GM12878 (cell line): ENCODE measurements at regions not wholly inside any gene's neighbourhood (a gene's known extent, or its start where the extent isn't known, plus 50 kb on each side); places are given as distances from the start of the nearest gene placed in this dataset.

Experiments
- BHLHE40 ChIP-seq, 2 experiments: fragments of 450-650 bp in 1 of 2; IDR thresholded peaks; 2 replicates each; pipeline ENCODE4 v1.6.1; 2011 to 2017; ENCODE audit warnings: low read depth in 2 of 2, borderline replicate concordance in 1 of 2, improper control_type of control experiment in 1 of 2, low read length in 1 of 2, mild to moderate bottlenecking in 1 of 2
- CREB1 ChIP-seq: IDR thresholded peaks from 2 replicates; pipeline ENCODE4 v1.6.1; 2012; ENCODE audit warnings: low read depth, mild to moderate bottlenecking, inconsistent platforms
- ESRRA ChIP-seq: IDR thresholded peaks from 2 replicates; pipeline ENCODE4 v1.6.1; 2012; ENCODE audit warnings: mild to moderate bottlenecking, low read length, improper control_type of control experiment
- EZH2 ChIP-seq: IDR thresholded peaks from 2 replicates; pipeline ENCODE4 v1.6.1; 2012; ENCODE audit warnings: low read depth, mild to moderate bottlenecking, control low read depth, inconsistent platforms, low read length, borderline replicate concordance; ENCODE audit not compliant: control insufficient read depth
- JUND ChIP-seq: IDR thresholded peaks from 2 replicates; pipeline ENCODE4 v1.6.1; 2012; ENCODE audit warnings: low read depth, mild to moderate bottlenecking, low read length, improper control_type of control experiment, moderate library complexity
- RFX5 ChIP-seq: IDR thresholded peaks from 2 replicates; pipeline ENCODE4 v1.6.1; 2011; ENCODE audit warnings: low read depth, low read length, improper control_type of control experiment
- ZBED1 ChIP-seq: IDR thresholded peaks from 2 replicates; pipeline ENCODE4 v1.6.1; 2016; ENCODE audit warnings: borderline replicate concordance
- TF ChIP-seq, protein P1 (sequence below): IDR thresholded peaks from 2 replicates; pipeline ENCODE4 v1.6.1; 2012; ENCODE audit warnings: low read depth, low read length, improper control_type of control experiment
- TF ChIP-seq, protein P2 (sequence below), 3 experiments: IDR thresholded peaks in 2 of 3; conservative IDR thresholded peaks in 1 of 3; 2 replicates each; pipeline ENCODE4 v1.5.1; 2011; ENCODE audit warnings: low read depth in 3 of 3, low read length in 3 of 3, mild to moderate bottlenecking in 3 of 3, control low read depth in 2 of 3, moderate library complexity in 2 of 3, inconsistent platforms in 1 of 3, mixed read lengths in 1 of 3; ENCODE audit not compliant: control insufficient read depth in 2 of 3, insufficient read depth in 1 of 3; ENCODE audit errors: extremely low read depth in 1 of 3

DNA sequence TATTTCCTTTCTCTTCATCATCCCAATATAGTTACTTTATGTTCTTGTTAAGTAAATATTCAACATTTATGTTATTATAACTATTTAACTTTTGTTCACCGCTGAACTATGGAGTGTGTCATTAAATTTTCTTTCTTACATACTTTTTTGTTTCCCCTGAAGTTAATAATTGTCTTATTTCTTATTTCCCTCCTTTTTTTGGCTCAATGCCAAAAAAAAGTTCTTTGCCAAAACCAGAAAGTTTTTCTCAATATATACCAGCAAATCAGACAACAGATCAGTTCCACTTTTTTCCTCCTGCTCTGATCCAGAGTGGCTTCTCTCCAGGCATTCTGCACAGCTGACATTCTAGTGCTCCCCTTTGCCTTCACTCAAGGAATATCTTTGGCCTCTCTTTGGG, 187.0 kb upstream of the PPARGC1A start:
- TF ChIP-seq JUND: no peak
- TF ChIP-seq BHLHE40 (IDR thresholded peaks at IDR 0.05; ENCODE audit: borderline replicate concordance in 1 of 2, low read depth in 2 of 2, low read length in 1 of 2): no peak
- no peak for TF ChIP-seq ZBED1
- TF ChIP-seq RFX5: no peak
- TF ChIP-seq, protein P1, sequence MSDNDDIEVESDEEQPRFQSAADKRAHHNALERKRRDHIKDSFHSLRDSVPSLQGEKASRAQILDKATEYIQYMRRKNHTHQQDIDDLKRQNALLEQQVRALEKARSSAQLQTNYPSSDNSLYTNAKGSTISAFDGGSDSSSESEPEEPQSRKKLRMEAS: no peak
- no peak for TF ChIP-seq EZH2
- TF ChIP-seq ESRRA: no peak
- TF ChIP-seq, protein P2, sequence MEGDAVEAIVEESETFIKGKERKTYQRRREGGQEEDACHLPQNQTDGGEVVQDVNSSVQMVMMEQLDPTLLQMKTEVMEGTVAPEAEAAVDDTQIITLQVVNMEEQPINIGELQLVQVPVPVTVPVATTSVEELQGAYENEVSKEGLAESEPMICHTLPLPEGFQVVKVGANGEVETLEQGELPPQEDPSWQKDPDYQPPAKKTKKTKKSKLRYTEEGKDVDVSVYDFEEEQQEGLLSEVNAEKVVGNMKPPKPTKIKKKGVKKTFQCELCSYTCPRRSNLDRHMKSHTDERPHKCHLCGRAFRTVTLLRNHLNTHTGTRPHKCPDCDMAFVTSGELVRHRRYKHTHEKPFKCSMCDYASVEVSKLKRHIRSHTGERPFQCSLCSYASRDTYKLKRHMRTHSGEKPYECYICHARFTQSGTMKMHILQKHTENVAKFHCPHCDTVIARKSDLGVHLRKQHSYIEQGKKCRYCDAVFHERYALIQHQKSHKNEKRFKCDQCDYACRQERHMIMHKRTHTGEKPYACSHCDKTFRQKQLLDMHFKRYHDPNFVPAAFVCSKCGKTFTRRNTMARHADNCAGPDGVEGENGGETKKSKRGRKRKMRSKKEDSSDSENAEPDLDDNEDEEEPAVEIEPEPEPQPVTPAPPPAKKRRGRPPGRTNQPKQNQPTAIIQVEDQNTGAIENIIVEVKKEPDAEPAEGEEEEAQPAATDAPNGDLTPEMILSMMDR (IDR thresholded peaks at IDR 0.05 in 2 of 3, conservative IDR thresholded peaks at IDR 0.05 in 1 of 3; ENCODE audit: control insufficient read depth in 2 of 3, extremely low read depth in 1 of 3, insufficient read depth in 1 of 3, low read depth in 3 of 3, low read length in 3 of 3): no peak
- no peak for TF ChIP-seq CREB1
